HEK293T (cell line): ENCODE measurements at regions not wholly inside any gene's neighbourhood (a gene's known extent, or its start where the extent isn't known, plus 50 kb on each side); places are given as distances from the start of the nearest gene placed in this dataset.
"Not testable (repeated sequence)": the region's sequence is repeated elsewhere in the genome, so short reads cannot be mapped to it uniquely, and the experiment has no call there.

Experiments used
- CTCF ChIA-PET: fragments of 350-600 bp; formaldehyde crosslinking; extraction: SDS; loops from one replicate; lab custom pipeline; 2021; ENCODE audit warnings: antibody characterized with exemption, inconsistent platforms; lab: Yijun Ruan, JAX
- POLR2A ChIA-PET: fragments of 350-600 bp; formaldehyde crosslinking; extraction: SDS; loops from one replicate; lab custom pipeline; 2020; ENCODE audit warnings: antibody characterized with exemption, inconsistent platforms; lab: Yijun Ruan, JAX
- DNase-seq: peaks from one replicate; pipeline ENCODE4 v3.0.0; 2012; ENCODE audit warnings: mixed read lengths; ENCODE audit errors: extremely low spot score
- BHLHE40 ChIP-seq: fragments of 450-650 bp; IDR thresholded peaks from 2 replicates; pipeline ENCODE4 v1.6.1; 2016; ENCODE audit warnings: mild to moderate bottlenecking, moderate library complexity, borderline replicate concordance
- CTBP1 ChIP-seq: fragments of 450-650 bp; IDR thresholded peaks from 2 replicates; pipeline ENCODE4 v1.6.1; 2016; ENCODE audit warnings: borderline replicate concordance
- ELF4 ChIP-seq: fragments of 450-650 bp; IDR thresholded peaks from 2 replicates; pipeline ENCODE4 v1.6.1; 2017; ENCODE audit warnings: antibody characterized with exemption
- FOXA1 ChIP-seq: fragments of 450-650 bp; IDR thresholded peaks from 2 replicates; pipeline ENCODE4 v1.6.1; 2016; ENCODE audit warnings: mild to moderate bottlenecking
- FOXK2 ChIP-seq: fragments of 450-650 bp; IDR thresholded peaks from 2 replicates; pipeline ENCODE4 v1.6.1; 2016; ENCODE audit warnings: mild to moderate bottlenecking
- FOXM1 ChIP-seq: fragments of 450-650 bp; IDR thresholded peaks from 2 replicates; pipeline ENCODE4 v1.6.1; 2017; ENCODE audit warnings: mild to moderate bottlenecking, borderline replicate concordance
- HDGF ChIP-seq: fragments of 450-650 bp; IDR thresholded peaks from 2 replicates; pipeline ENCODE4 v1.6.1; 2017; ENCODE audit warnings: antibody characterized with exemption, borderline replicate concordance
- L3MBTL2 ChIP-seq: fragments of 450-650 bp; conservative IDR thresholded peaks from 2 replicates; pipeline ENCODE4 v1.6.1; 2016; ENCODE audit warnings: mild to moderate bottlenecking
- LEF1 ChIP-seq: fragments of 450-650 bp; IDR thresholded peaks from 2 replicates; pipeline ENCODE4 v1.6.1; 2017; ENCODE audit warnings: mild to moderate bottlenecking, borderline replicate concordance
- NFRKB ChIP-seq: fragments of 450-650 bp; IDR thresholded peaks from 2 replicates; pipeline ENCODE4 v1.6.1; 2016; ENCODE audit warnings: mild to moderate bottlenecking, moderate library complexity
- PKNOX1 ChIP-seq: fragments of 450-650 bp; IDR thresholded peaks from 2 replicates; pipeline ENCODE4 v1.6.1; 2016
- SP1 ChIP-seq: fragments of 450-650 bp; IDR thresholded peaks from 2 replicates; pipeline ENCODE4 v1.6.1; 2017
- SUZ12 ChIP-seq: fragments of 450-650 bp; IDR thresholded peaks from 2 replicates; pipeline ENCODE4 v1.6.1; 2016; ENCODE audit warnings: mild to moderate bottlenecking
- TARDBP ChIP-seq: fragments of 450-650 bp; IDR thresholded peaks from 2 replicates; pipeline ENCODE4 v1.6.1; 2016
- ZNF384 ChIP-seq: fragments of 450-650 bp; IDR thresholded peaks from 2 replicates; pipeline ENCODE4 v1.6.1; 2016

- POLR2A ChIA-PET: no interaction called here
- DNase-seq: no peak
- CTCF ChIA-PET: no interaction called here
- TF ChIP-seq BHLHE40: no peak
- no peak for TF ChIP-seq L3MBTL2
These were observed 1432.2 kb upstream of the ACVR2A start for GRCh38 chr2:146412625-146413024.

- TF ChIP-seq L3MBTL2 (peak; percentile 77), PKNOX1 (peak; percentile 75)
- POLR2A ChIA-PET, CTCF ChIA-PET: not testable (repeated sequence)
- peak; percentile 42 for DNase-seq
These were observed 1439.2 kb upstream of the ACVR2A start for GRCh38 chr2:146405402-146406309.

DNA sequence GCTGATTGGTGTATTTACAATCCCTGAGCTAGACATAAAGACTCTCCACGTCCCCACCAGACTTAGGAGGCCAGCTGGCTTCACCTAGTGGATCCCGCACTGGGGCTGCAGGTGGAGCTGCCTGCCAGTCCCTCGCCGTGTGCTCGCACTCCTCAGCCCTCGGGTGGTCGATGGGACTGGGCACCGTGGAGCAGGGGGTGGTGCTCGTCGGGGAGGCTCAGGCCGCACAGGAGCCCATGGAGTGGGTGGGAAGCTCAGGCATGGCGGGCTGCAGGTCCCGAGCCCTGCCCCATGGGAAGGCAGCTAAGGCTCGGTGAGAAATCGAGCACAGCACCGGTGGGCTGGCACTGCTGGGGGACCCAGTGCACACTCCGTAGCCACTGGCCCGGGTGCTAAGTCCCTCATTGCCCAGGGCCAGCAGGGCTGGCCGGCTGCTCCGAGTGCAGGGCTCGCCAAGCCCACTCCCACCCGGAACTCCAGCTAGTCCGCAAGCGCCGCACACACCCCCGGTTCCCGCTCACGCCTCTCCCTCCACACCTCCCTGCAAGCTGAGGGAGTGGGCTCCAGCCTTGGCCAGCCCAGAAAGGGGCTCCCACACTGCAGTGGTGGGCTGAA, 1441.2 kb upstream of the ACVR2A start:
- DNase-seq, POLR2A ChIA-PET, CTCF ChIA-PET: not testable (repeated sequence)

DNA sequence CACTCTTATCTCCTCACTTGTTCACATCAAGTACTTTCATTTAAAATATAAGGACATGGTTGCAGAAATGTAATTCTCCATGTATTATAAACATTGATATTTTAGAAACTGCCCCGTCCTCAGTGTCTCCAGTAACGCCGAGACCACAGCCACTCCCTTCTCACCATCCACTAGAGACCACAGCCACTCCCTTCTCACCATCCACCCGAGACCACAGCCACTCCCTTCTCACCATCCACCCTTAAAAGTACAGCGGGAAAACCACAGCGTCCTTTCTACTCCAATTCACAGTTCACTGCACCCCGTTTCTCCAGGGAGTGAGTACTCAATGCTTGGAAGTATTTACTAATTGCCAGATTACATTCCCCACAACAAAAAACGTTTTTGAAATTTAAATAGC, 1452.2 kb upstream of the ACVR2A start:
- CTCF ChIA-PET: no interaction called here
- DNase-seq: no peak
- no peak for TF ChIP-seq ZNF384
- TF ChIP-seq L3MBTL2: no peak
- no peak for TF ChIP-seq SP1
- no peak for TF ChIP-seq BHLHE40
- TF ChIP-seq ELF4: no peak
- TF ChIP-seq HDGF: no peak
- no peak for TF ChIP-seq SUZ12
- TF ChIP-seq LEF1: no peak
- TF ChIP-seq FOXM1: no peak
- TF ChIP-seq CTBP1: no peak
- TF ChIP-seq FOXA1: no peak
- no peak for TF ChIP-seq NFRKB
- TF ChIP-seq PKNOX1: no peak
- TF ChIP-seq FOXK2: no peak
- POLR2A ChIA-PET: no interaction called here

DNA sequence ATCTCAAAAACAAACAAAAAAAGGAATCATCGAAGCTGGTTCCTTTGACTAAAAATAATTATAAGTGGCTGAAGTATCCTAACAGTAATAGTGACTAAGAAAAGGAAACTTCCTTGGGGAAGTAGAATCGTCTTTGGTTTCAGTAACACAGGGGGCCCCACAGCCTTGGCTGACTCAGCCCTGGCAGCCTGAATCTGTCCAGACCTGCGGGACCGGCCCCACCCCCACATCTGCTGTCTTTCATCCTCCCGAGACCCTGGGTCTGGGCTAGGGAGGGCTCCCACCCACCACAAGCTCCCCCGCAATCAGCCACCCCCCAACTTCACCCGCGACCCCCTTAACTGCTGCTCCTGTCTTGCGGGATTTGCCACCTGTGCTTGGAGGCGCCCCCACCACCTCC, 1452.6 kb upstream of the ACVR2A start:
- TF ChIP-seq LEF1 (no peak), FOXK2 (no peak), NFRKB (no peak), HDGF (no peak), TARDBP (no peak), ELF4 (no peak), L3MBTL2 (no peak), SP1 (no peak)
- DNase-seq: no peak
- CTCF ChIA-PET: no interaction called here
- POLR2A ChIA-PET: no interaction called here

DNA sequence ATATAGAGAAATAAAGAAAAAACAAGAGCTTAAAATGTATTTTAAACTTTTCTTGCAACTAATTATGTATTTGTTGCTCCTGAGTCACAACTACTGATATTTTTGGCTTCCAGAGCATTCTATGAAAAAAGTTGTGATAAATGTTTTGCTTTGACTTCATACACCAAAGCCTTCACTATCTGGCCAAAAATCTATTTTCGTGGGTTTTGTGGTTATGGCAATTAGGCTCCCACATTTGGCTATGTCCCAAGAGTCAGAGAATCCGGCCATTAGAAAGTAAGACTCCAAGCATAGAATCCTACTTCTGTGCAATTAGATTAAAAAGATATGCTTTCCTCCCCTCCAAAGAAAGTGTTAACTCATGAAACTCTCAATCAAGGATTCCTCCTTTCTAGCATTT, 1456.1 kb upstream of the ACVR2A start:
- DNase-seq: no peak
- ChIA-PET POLR2A (no interaction called here), CTCF (no interaction called here)
- TF ChIP-seq HDGF (no peak), ZNF384 (no peak), L3MBTL2 (no peak), SUZ12 (no peak), FOXA1 (no peak), ELF4 (no peak), TARDBP (no peak), NFRKB (no peak)

- no peak for DNase-seq
- POLR2A ChIA-PET: no interaction called here
- CTCF ChIA-PET: no interaction called here
- no peak for TF ChIP-seq PKNOX1
- no peak for TF ChIP-seq BHLHE40
- no peak for TF ChIP-seq L3MBTL2
- no peak for TF ChIP-seq FOXA1
- no peak for TF ChIP-seq CTBP1
- no peak for TF ChIP-seq LEF1
- TF ChIP-seq FOXM1: no peak
- no peak for TF ChIP-seq SUZ12
- TF ChIP-seq ELF4: no peak
These were observed 1458.7 kb upstream of the ACVR2A start for GRCh38 chr2:146386096-146386495.
